Peyer's patch (tissue), 4 donors: ENCODE measurements at regions not wholly inside any gene's neighbourhood (a gene's known extent, or its start where the extent isn't known, plus 50 kb on each side); places are given as distances from the start of the nearest gene placed in this dataset.

Experiments
- CTCF ChIP-seq, 6 experiments: fragments of 450-650 bp in 4 of 6; fragments of 200-600 bp in 2 of 6; sonication (generic) in 1 of 6; IDR thresholded peaks; one replicate each; pipeline ENCODE4 v1.5.1; 2017 to 2019; ENCODE audit warnings: antibody characterized with exemption in 6 of 6, mild to moderate bottlenecking in 3 of 6, moderate library complexity in 1 of 6
- POLR2A ChIP-seq, 2 donors: fragments of 450-650 bp; IDR thresholded peaks; one replicate each; pipeline ENCODE4 v1.5.1; 2017; ENCODE audit warnings: antibody characterized with exemption in 2 of 2, mild to moderate bottlenecking in 2 of 2, moderate library complexity in 2 of 2

GRCh38 chr17:63329876-63330275, 116.2 kb downstream of the CYB561 start:
- TF ChIP-seq CTCF (IDR thresholded peaks at IDR 0.05) (no peak), POLR2A (IDR thresholded peaks at IDR 0.05) (no peak)
